ENCODE measurements at regions not wholly inside any gene's neighbourhood (a gene's known extent, or its start where the extent isn't known, plus 50 kb on each side); places are given as distances from the start of the nearest gene placed in this dataset.
"Not testable (repeated sequence)": the region's sequence is repeated elsewhere in the genome, so short reads cannot be mapped to it uniquely, and the experiment has no call there.

DNA sequence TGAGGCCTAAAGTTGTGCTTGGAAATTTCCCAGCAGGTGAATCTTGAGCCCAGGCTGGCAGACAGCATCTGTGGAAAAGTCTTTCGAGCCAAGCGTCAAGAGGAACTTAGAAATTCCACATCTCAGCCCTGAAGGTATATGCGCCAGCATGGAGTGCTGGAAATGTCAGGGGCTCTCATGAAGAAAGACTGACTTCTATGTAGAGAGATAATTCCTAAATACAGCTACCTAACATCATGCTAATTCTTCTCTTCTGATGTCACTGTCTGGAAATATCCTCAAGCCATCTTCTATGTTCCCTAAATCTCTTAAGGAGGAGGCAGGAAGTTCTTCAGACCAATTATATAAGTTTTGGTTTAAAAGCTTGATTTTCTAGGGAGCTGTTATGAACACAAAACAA lies 492.4 kb upstream of the MARCKS start:
- intact Hi-C loops (cut with DNase I; ENCODE audit: low total_unique reads): no loop called here
- Histone ChIP-seq H3K9me3 (no peaks in the 10 kb centered on the region), H3K36me3 (no peaks in the 10 kb centered on the region), H3K27ac (no peak overlapping the region), H3K4me1 (no peaks in the 10 kb centered on the region), H3K4me3 (no peak overlapping the region), H3K27me3 (no peaks in the 10 kb centered on the region)
- TF ChIP-seq CTCF (IDR thresholded peaks at IDR 0.05): no peak
- DNase-seq: no peak

DNA sequence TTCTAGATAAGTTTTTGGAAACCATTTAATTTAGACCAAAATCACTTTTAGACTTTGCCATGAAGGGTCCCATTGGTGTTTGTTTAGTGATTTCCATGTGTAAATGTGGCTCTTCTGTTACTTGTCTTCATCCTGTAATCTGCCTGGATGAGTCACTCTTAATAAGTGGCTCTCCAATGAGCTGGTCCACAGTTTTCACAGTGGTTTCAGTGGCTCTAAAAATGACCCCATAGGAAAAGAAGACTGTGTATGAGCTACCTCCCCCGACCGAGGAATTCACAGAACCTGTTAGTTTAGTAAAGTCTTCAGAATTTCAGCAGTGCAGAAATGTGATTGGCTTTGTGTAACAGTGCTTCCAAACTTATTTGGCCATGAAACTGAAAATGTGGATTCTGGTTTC lies 492.0 kb upstream of the MARCKS start:
- no peaks in the 10 kb centered on the region for H3K4me1 ChIP-seq
- no peak for TF ChIP-seq CTCF (IDR thresholded peaks at IDR 0.05)
- DNase-seq: no peak
- intact Hi-C loops (cut with DNase I; ENCODE audit: low total_unique reads): no loop called here
- H3K27me3 ChIP-seq: no peaks in the 10 kb centered on the region
- H3K9me3 ChIP-seq: no peaks in the 10 kb centered on the region
- no peak overlapping the region for H3K4me3 ChIP-seq
- H3K36me3 ChIP-seq: no peaks in the 10 kb centered on the region
- H3K27ac ChIP-seq: no peak overlapping the region

GRCh38 chr6:113366505-113366904 lies 490.6 kb upstream of the MARCKS start:
- Histone ChIP-seq H3K9me3 (no peaks in the 10 kb centered on the region), H3K27me3 (no peaks in the 10 kb centered on the region), H3K4me3 (no peak overlapping the region), H3K36me3 (no peaks in the 10 kb centered on the region), H3K4me1 (no peaks in the 10 kb centered on the region), H3K27ac (no peak overlapping the region)
- no peak for TF ChIP-seq CTCF (IDR thresholded peaks at IDR 0.05)
- no peak for DNase-seq
- intact Hi-C loops (cut with DNase I; ENCODE audit: low total_unique reads): no loop called here

GRCh38 chr6:113370508-113371502 lies 486.3 kb upstream of the MARCKS start:
- Histone ChIP-seq H3K9me3 (no peaks in the 10 kb centered on the region), H3K36me3 (no peaks in the 10 kb centered on the region), H3K27ac (no peak overlapping the region), H3K4me1 (no peaks in the 10 kb centered on the region), H3K27me3 (no peaks in the 10 kb centered on the region), H3K4me3 (no peak overlapping the region)
- no peak for TF ChIP-seq CTCF (IDR thresholded peaks at IDR 0.05)
- no peak for DNase-seq
- intact Hi-C loops (cut with DNase I; ENCODE audit: low total_unique reads): no loop called here

DNA sequence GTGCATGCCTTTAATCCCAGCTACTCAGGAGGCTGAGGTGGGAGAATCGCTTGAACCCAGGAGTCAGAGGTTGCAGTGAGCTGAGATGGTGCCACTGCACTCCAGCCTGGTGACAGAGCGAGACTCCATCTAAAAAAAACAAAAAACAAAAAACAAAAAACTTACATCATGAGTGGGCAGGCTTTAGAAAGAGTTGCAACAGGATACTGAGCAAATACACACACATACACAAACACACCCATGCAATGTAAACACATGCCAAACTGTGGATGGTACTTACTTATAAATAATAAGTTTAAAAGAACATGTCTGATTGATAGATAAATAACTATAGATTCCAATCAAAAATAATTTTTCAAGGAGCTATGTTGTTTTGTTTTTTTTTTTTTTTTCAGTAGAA lies 481.7 kb upstream of the MARCKS start:
- intact Hi-C loops (cut with DNase I; ENCODE audit: low total_unique reads); H3K36me3 ChIP-seq; H3K27ac ChIP-seq; H3K9me3 ChIP-seq; DNase-seq; H3K27me3 ChIP-seq; H3K4me1 ChIP-seq; H3K4me3 ChIP-seq: not testable (repeated sequence)

DNA sequence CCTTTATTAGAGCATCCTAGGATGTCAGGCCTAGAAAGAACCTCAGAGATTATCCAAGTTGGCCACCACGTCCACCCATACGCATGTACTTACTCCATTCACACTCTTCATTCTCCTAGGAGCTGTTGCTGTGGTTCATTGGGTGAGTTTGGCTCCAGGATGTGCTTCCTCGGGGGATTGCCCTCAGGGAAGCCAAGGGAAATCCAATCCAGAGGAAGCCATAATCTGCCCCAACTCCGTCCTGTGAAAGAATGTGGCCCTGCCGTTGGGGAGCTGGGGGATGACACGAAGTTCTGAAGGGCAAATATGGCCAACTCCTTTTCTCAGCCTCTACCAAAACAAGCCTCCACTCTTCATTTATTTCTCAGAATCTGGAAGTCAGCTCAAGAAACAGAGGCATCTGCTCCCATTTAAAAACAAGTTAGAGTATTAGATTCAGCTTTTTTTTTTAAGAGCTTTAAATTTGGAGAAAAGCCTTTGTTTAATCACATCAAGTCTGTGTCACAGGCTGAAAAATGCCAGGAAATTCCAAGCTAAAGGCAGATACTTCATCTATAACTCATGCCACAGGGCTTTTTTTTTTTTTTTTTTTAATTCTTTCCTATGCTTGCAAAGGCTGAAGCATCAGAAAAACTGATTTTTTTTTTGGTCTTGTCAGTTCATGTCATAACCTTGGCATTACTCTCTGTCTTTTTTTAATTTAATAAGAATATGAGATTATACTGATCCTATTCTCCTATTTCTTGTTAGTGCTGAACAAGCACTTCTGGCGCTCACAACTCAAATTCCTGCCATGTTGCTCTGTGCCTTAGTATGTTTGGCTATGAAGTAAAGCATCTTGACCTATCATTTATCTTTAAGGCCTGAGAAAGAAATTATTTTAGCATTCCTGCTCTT lies 480.9 kb upstream of the MARCKS start:
- Histone ChIP-seq H3K27ac (no peak overlapping the region), H3K27me3 (no peaks in the 10 kb centered on the region), H3K4me3 (no peak overlapping the region), H3K9me3 (no peaks in the 10 kb centered on the region), H3K4me1 (peaks cover 0 to 5% (median 0%) of the 10 kb centered on the region in 4 donors), H3K36me3 (no peaks in the 10 kb centered on the region)
- DNase-seq: no peak
- no peak for TF ChIP-seq CTCF (IDR thresholded peaks at IDR 0.05)
- intact Hi-C loops (cut with DNase I; ENCODE audit: low total_unique reads): no loop called here

Measured in tibial artery (tissue), 4 donors.